ENCODE measurements at regions not wholly inside any gene's neighbourhood (a gene's known extent, or its start where the extent isn't known, plus 50 kb on each side); places are given as distances from the start of the nearest gene placed in this dataset.
"Not testable (repeated sequence)": the region's sequence is repeated elsewhere in the genome, so short reads cannot be mapped to it uniquely, and the experiment has no call there.

DNA sequence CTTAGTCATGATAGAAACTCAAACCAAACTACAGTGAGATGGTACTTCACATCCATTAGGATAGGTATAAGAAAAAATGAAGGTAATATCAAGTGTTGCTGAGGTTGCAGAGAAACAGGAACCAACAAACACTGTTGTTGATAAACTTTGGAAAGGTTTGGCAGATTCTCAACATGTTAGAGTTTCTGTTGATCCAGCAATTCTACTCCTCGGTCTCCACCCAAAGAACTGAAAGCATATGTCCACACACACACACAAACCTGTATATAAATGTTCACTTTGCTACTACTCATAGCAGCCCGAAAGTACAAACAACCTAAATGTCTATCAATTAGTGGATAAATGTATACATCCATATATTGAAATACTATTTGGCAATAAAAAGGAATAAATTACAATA, 128.3 kb upstream of the CARMIL1 start:
- TF ChIP-seq, protein P1, sequence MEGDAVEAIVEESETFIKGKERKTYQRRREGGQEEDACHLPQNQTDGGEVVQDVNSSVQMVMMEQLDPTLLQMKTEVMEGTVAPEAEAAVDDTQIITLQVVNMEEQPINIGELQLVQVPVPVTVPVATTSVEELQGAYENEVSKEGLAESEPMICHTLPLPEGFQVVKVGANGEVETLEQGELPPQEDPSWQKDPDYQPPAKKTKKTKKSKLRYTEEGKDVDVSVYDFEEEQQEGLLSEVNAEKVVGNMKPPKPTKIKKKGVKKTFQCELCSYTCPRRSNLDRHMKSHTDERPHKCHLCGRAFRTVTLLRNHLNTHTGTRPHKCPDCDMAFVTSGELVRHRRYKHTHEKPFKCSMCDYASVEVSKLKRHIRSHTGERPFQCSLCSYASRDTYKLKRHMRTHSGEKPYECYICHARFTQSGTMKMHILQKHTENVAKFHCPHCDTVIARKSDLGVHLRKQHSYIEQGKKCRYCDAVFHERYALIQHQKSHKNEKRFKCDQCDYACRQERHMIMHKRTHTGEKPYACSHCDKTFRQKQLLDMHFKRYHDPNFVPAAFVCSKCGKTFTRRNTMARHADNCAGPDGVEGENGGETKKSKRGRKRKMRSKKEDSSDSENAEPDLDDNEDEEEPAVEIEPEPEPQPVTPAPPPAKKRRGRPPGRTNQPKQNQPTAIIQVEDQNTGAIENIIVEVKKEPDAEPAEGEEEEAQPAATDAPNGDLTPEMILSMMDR (IDR thresholded peaks at IDR 0.05): no peak
- DNase-seq (ENCODE audit: low spot score) (no peak), ATAC-seq (ENCODE audit: low FRiP score) (no peak)

GRCh38 chr6:25153079-25153478, 126.1 kb upstream of the CARMIL1 start:
- ATAC-seq (ENCODE audit: low FRiP score) (no peak), DNase-seq (ENCODE audit: low spot score) (no peak)
- TF ChIP-seq, protein P1 (IDR thresholded peaks at IDR 0.05): no peak

DNA sequence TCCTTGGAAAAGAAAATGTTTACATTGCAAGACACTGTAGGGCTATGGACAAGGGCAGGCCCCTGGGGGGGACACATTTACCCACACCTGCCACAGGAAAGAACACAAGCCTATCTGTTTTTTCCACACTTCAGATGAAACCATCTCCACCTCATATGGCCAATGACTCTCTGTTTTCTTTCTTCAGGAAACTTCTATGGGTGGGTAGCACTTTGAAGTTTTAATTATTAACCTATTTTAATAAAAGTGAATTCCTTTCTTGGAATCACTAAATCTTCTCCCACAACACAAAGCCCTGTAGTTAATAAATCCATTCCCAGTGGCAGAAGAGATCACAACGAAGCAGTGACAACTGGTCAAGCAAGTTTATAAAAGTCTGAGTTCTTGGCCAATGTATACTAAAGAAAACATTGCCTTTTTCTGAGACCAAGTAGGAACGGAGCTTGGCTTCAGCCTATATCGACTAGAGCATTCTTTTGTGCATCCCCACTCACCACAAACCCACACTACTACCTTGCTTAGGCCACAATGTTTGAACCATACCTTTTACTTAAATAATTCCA, 125.1 kb upstream of the CARMIL1 start:
- ATAC-seq (ENCODE audit: low FRiP score) (no peak), DNase-seq (ENCODE audit: low spot score) (no peak)
- TF ChIP-seq, protein P1 (IDR thresholded peaks at IDR 0.05): no peak

DNA sequence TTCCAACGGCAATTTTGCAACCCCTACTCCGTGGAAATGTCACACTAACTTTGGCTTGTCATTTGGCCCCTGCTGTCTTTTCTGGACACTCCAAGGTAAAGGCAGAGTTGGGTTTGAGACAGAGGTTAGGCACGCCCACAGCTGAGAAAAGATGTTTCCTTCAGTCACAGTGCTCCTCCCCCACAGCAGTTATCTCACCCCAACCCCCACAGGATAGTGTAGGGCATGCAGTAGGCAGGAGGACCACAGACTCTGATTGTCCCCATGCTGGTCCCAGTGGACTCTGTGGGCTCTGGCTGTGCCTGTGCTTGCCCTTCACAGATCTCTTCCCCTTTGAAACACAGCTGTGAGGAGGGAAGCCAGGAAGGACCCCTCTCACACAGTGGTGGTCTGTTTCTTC, 124.0 kb upstream of the CARMIL1 start:
- ATAC-seq (ENCODE audit: low FRiP score) (no peak), DNase-seq (ENCODE audit: low spot score) (no peak)
- TF ChIP-seq, protein P1 (IDR thresholded peaks at IDR 0.05): no peak

DNA sequence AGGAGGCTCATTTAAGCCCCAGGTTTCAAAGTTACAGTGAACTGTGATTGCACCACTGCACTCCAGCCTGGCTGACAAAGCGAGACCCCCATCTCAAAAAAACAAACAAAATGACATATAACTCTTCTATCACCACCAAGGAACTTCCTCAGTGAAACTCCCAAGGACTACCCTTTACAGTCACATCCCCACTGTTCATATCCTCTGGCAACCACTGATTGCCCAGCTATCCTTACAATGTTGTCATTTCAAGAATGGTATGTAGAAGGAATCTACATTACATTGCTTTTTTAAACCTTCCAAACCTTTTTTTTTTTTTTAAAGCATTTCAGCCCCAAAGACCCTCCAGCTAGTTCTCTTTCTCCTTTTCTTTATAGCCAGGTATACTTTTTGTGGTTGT, 123.1 kb upstream of the CARMIL1 start:
- TF ChIP-seq, protein P1 (IDR thresholded peaks at IDR 0.05): no peak
- DNase-seq (ENCODE audit: low spot score) (no peak), ATAC-seq (ENCODE audit: low FRiP score) (no peak)

GRCh38 chr6:25157183-25157582, 122.0 kb upstream of the CARMIL1 start:
- TF ChIP-seq, protein P1 (IDR thresholded peaks at IDR 0.05): no peak
- ATAC-seq (ENCODE audit: low FRiP score) (no peak), DNase-seq (ENCODE audit: low spot score) (no peak)

DNA sequence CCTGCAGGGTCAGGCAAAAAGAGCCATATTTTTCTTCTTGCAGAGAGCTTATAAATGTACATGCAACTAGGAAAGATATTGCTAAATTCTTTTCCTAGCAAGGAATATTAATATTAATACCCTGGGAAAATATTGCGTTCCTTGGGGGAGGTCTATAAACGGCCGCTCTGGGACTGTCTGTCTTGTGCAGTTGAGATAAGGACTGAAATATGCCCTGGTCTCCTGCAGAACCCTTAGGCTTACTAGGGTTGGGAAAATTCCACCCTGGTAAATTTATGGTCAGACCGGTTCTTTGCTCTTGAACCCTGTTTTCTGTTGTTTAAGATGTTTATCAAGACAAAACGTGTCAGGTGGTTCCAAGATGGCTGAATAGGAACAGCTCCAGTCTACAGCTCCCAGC, 121.3 kb upstream of the CARMIL1 start:
- DNase-seq (ENCODE audit: low spot score) (no peak), ATAC-seq (ENCODE audit: low FRiP score) (no peak)
- TF ChIP-seq, protein P1 (IDR thresholded peaks at IDR 0.05): no peak

- not testable (repeated sequence) for ATAC-seq (ENCODE audit: low FRiP score); DNase-seq (ENCODE audit: low spot score)
Measured at GRCh38 chr6:25160134-25160533, 119.0 kb upstream of the CARMIL1 start.

Measured in omental fat pad (tissue), 3 donors.